DND-41 (cell line): ENCODE measurements at regions not wholly inside any gene's neighbourhood (a gene's known extent, or its start where the extent isn't known, plus 50 kb on each side); places are given as distances from the start of the nearest gene placed in this dataset.

ENCODE experiments used
- ATAC-seq: fragments of 200-7000 bp; cut with Tn5 transposase; 3 replicates; pipeline ENCODE4 v1.9.1; 2021; ENCODE audit warnings: low read depth; ENCODE audit not compliant: insufficient read depth
- DNase-seq: peaks from one replicate; pipeline ENCODE4 v3.0.0-alpha.2; 2020
- H2AFZ ChIP-seq: 2 replicates; pipeline ENCODE4 v1.6.0; 2012; ENCODE audit warnings: low read depth, low read length
- H3K27ac ChIP-seq: 2 replicates; pipeline ENCODE4 v1.5.1; 2012; ENCODE audit warnings: low read length, inconsistent platforms
- H3K27me3 ChIP-seq: fragments of 200-600 bp; sonication (generic); 2 replicates; pipeline ENCODE4 v1.6.0; 2012; ENCODE audit warnings: low read length, mild to moderate bottlenecking, inconsistent platforms; ENCODE audit not compliant: insufficient read depth, poor library complexity
- H3K36me3 ChIP-seq: 2 replicates; pipeline ENCODE4 v1.5.1; 2012; ENCODE audit warnings: low read length, inconsistent platforms; ENCODE audit not compliant: insufficient read depth
- H3K4me1 ChIP-seq: 2 replicates; pipeline ENCODE4 v1.5.1; 2012; ENCODE audit warnings: mild to moderate bottlenecking, low read length; ENCODE audit not compliant: insufficient read depth
- H3K4me2 ChIP-seq: 2 replicates; pipeline ENCODE4 v1.6.0; 2012; ENCODE audit warnings: mild to moderate bottlenecking, moderate library complexity, low read length, inconsistent platforms; ENCODE audit not compliant: insufficient read depth
- H3K4me3 ChIP-seq, 2 experiments: fragments of 200-600 bp in 1 of 2; shearing (Covaris generic) in 1 of 2; 2 replicates each; pipeline ENCODE4 v1.5.1; 2012 to 2016; ENCODE audit warnings: inconsistent platforms in 2 of 2, low read length in 2 of 2, mild to moderate bottlenecking in 2 of 2, low read depth in 1 of 2, moderate library complexity in 1 of 2
- H3K79me2 ChIP-seq: 2 replicates; pipeline ENCODE4 v1.6.0; 2012; ENCODE audit warnings: low read length, inconsistent platforms; ENCODE audit not compliant: insufficient read depth
- H3K9ac ChIP-seq: 2 replicates; pipeline ENCODE4 v1.6.0; 2012; ENCODE audit warnings: low read depth, mild to moderate bottlenecking, inconsistent platforms, low read length, moderate library complexity
- H3K9me3 ChIP-seq: 2 replicates; pipeline ENCODE4 v1.5.1; 2012; ENCODE audit warnings: low read length, moderate library complexity, mild to moderate bottlenecking, inconsistent platforms; ENCODE audit not compliant: insufficient read depth, severe bottlenecking
- H4K20me1 ChIP-seq: 2 replicates; pipeline ENCODE4 v1.6.0; 2012; ENCODE audit warnings: low read length; ENCODE audit not compliant: insufficient read depth
- EZH2 ChIP-seq: IDR thresholded peaks from 3 replicates; pipeline ENCODE4 v1.6.1; 2012; ENCODE audit warnings: borderline replicate concordance, low read depth, mild to moderate bottlenecking, moderate library complexity, low read length, inconsistent platforms; ENCODE audit not compliant: severe bottlenecking
- TF ChIP-seq, protein P1 (sequence below): IDR thresholded peaks from 2 replicates; pipeline ENCODE4 v1.5.1; 2012; ENCODE audit warnings: borderline replicate concordance, low read length, moderate library complexity, mild to moderate bottlenecking; ENCODE audit not compliant: poor library complexity, severe bottlenecking; ENCODE audit errors: extremely low read depth

DNA sequence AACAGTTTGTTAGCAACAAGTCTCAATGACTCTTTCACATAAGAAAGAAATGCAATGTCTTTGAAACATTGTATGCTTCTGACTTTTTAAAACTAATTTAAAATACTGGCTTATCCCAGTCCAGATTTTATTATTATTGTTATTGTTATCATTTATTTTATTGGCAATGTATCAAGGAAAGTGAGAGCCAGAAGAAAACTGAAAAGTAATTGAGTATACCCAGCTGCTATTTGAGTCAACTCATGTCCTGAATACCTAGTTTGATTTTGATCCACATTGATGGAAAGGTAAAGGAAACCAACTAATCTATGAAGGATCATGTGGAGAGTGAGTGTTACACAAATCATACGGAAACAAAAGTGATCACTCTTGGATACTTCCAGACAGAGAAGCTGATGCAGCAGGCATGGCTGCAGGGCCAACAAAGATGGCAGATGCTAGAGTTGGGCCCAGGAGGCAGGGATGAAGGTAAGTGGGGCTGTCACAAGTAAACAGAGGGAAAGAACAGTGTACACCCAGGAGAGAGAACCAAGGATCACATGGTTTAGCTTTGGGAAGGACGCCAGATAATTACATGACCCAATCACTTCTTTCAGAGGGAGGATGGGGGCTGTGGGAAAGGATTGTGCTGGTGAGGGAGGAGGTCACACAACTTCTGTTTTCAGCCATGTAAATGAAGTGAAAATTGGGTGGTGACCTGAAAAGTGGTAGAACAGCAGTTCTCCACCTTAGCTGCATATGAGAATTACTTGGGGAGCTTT lies 179.2 kb upstream of the NAMPT start:
- Histone ChIP-seq H3K9me3 (no peaks in the 10 kb centered on the region), H3K79me2 (no peaks in the 10 kb centered on the region), H4K20me1 (no peaks in the 10 kb centered on the region), H3K4me2 (no peak overlapping the region), H3K9ac (no peak overlapping the region), H3K36me3 (no peaks in the 10 kb centered on the region), H3K4me3 (no peak overlapping the region), H3K4me1 (no peaks in the 10 kb centered on the region), H3K27ac (no peak overlapping the region), H3K27me3 (peaks cover 3% of the 10 kb centered on the region), H2AFZ (no peak overlapping the region)
- ATAC-seq (no peak), DNase-seq (no peak)
- no peak for TF ChIP-seq EZH2
- TF ChIP-seq, protein P1, sequence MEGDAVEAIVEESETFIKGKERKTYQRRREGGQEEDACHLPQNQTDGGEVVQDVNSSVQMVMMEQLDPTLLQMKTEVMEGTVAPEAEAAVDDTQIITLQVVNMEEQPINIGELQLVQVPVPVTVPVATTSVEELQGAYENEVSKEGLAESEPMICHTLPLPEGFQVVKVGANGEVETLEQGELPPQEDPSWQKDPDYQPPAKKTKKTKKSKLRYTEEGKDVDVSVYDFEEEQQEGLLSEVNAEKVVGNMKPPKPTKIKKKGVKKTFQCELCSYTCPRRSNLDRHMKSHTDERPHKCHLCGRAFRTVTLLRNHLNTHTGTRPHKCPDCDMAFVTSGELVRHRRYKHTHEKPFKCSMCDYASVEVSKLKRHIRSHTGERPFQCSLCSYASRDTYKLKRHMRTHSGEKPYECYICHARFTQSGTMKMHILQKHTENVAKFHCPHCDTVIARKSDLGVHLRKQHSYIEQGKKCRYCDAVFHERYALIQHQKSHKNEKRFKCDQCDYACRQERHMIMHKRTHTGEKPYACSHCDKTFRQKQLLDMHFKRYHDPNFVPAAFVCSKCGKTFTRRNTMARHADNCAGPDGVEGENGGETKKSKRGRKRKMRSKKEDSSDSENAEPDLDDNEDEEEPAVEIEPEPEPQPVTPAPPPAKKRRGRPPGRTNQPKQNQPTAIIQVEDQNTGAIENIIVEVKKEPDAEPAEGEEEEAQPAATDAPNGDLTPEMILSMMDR: no peak

DNA sequence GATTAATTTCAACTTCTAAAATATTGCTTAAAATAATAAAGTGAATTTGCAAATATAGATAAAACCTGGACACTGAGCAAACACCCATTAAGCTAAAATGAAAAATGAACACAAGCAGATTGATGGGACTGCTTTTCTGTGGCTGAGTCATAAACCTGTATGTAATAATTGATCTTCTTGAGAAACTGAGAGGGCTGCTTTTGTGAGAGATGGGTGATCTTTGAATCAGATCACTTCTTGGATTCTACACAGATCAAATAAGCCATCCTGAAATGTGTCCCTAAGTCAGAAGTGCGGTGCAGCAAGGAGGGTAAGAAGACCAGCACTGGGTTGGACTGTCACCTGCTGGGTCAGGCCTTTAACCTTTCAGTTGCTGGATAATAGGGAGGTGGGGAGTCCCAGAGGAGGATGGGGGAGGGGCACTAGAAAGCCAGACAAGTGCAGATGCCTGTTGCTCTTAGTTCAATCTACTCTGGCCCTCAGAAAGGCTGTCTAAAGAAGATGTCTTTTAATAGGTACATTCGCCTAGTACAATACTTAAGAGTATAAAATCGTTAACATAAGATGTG lies 178.2 kb upstream of the NAMPT start:
- Histone ChIP-seq H3K4me3 (no peak overlapping the region), H4K20me1 (no peaks in the 10 kb centered on the region), H3K27me3 (peaks cover 3% of the 10 kb centered on the region), H2AFZ (no peak overlapping the region), H3K9me3 (peaks cover 5% of the 10 kb centered on the region), H3K4me2 (no peak overlapping the region), H3K4me1 (no peaks in the 10 kb centered on the region), H3K79me2 (no peaks in the 10 kb centered on the region), H3K9ac (no peak overlapping the region), H3K36me3 (no peaks in the 10 kb centered on the region), H3K27ac (no peak overlapping the region)
- DNase-seq: no peak
- TF ChIP-seq, protein P1: no peak
- TF ChIP-seq EZH2: no peak
- no peak for ATAC-seq

DNA sequence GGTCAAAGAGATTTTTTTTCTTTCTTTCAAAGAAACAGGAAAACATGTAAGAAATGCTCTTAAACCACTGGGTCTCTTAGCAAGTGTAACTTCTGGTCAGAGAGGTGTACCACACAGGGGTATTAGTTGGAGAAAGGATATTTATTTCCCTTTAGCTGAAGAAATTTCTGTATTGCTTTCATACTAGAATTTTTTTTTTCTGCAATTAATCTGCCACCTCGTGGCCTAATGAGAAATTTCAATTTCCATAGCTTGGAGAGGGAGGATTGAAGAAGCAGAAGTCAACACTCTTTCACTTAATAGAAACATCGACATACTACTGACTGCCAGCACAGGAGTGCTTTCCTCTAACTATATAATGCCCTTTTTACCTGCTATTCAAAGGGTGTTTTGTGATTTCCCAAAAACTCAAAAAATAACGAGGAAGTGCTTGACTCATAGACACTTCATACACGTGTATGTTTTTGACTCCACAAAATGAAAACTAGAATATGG lies 177.6 kb upstream of the NAMPT start:
- ATAC-seq: no peak
- Histone ChIP-seq H3K4me3 (no peak overlapping the region), H3K4me2 (no peak overlapping the region), H3K79me2 (no peaks in the 10 kb centered on the region), H3K27me3 (peaks cover 3% of the 10 kb centered on the region), H3K36me3 (no peaks in the 10 kb centered on the region), H3K9ac (no peak overlapping the region), H4K20me1 (no peaks in the 10 kb centered on the region), H2AFZ (no peak overlapping the region), H3K27ac (no peak overlapping the region), H3K9me3 (peaks cover 7% of the 10 kb centered on the region), H3K4me1 (no peaks in the 10 kb centered on the region)
- no peak for DNase-seq
- no peak for TF ChIP-seq EZH2
- TF ChIP-seq, protein P1: peak; percentile 71
